Right cardiac atrium (tissue), 5 donors: ENCODE measurements at regions not wholly inside any gene's neighbourhood (a gene's known extent, or its start where the extent isn't known, plus 50 kb on each side); places are given as distances from the start of the nearest gene placed in this dataset.
A peak's percentile ranks its signal among the peaks of the same experiment; 100 is the strongest.
"Not testable (repeated sequence)": the region's sequence is repeated elsewhere in the genome, so short reads cannot be mapped to it uniquely, and the experiment has no call there.

Experiments used
- ATAC-seq, 2 donors: fragments of 200-7000 bp; cut with Tn5 transposase; one replicate each; pipeline versions ENCODE4 v1.8.0 to v1.9.1; 2020; ENCODE audit warnings: moderate library complexity in 2 of 2, mild to moderate bottlenecking in 1 of 2
- DNase-seq, 3 donors: peaks; one replicate each; pipeline ENCODE4 v3.0.0-alpha.2; 2020
- H3K27ac ChIP-seq: one replicate; pipeline ENCODE4 v1.5.1; 2013; ENCODE audit warnings: mild to moderate bottlenecking, low read length, control low read depth, moderate library complexity
- H3K27me3 ChIP-seq: one replicate; pipeline ENCODE4 v1.6.1; 2013; ENCODE audit not compliant: control insufficient read depth, insufficient read depth
- H3K4me1 ChIP-seq: one replicate; pipeline ENCODE4 v1.6.1; 2013; ENCODE audit warnings: low read length; ENCODE audit not compliant: control insufficient read depth, insufficient read depth
- H3K4me3 ChIP-seq: one replicate; pipeline ENCODE4 v1.5.1; 2013; ENCODE audit warnings: low read length, control low read depth
- H3K9me3 ChIP-seq: one replicate; pipeline ENCODE4 v1.6.1; 2013; ENCODE audit warnings: low read length; ENCODE audit not compliant: control insufficient read depth
- WGBS: extraction: QIAGEN DNeasy Blood & Tissue Kit; methylation state at CpG from one replicate; pipeline ENCODE4 v1.1.7; 2013; 5-methylcytosine and 5-hydroxymethylcytosine counted together
- intact Hi-C, 4 donors: fragments of 100-400 bp; cut with DNase I; formaldehyde crosslinking; loops; one replicate each; pipeline versions ENCODE4 v1.11.0 to v1.14.0; 2022 to 2023
- donor health status: healthy with polysubstance abuse.
- donor health status: DM: no; HTN: yes; CAD: no.
- donor health status: DM: no; HTN: no; CAD: no.
- donor health status: DM: no; HTN: yes; CAD: no; lungs with severe emphysema.
- donor health status: DM: yes; HTN: yes; CAD: no.

DNA sequence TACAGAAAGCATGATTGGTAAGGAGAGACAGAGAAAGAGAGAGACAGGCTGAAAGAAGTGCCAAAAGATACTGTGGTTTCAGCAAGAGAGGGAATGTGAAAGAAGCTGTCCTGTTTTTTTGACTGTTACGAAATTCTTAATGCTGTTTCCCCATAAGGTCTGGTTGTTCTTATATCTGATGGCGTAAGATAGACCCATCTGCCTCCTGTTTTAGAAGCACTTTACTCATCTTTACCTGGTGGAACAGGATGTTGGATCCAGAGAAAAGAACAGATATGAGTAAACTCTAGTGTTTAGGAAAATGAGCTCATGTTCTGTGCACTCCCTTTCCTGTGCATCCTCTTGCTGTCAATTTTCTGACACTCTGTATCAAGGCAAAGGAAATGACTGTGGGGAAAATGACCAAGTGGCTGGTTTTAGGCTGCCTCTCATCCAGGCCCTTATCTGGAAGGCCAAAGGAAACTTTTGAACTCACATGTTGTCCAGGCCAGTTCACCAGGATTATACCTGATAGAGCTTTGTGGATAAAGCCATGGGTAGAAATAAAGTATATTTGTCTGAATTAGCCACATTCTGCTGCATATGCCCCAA is 311.7 kb upstream of the HTR2C start:
- intact Hi-C loops = no loop called here

GRCh38 chrX:114270371-114270770 is 313.5 kb upstream of the HTR2C start:
- ATAC-seq, H3K4me1 ChIP-seq, intact Hi-C loops, H3K4me3 ChIP-seq, H3K9me3 ChIP-seq, H3K27me3 ChIP-seq, H3K27ac ChIP-seq: not testable (repeated sequence)
- DNase-seq = peak in 1 of 3 donors; percentile 29
- 92% methylated on average over 13 of the region's 21 CpGs for WGBS

More for the DNA sequence above, 311.7 kb upstream of the HTR2C start:
- H3K9me3 ChIP-seq = no peaks in the 10 kb centered on the region
- ATAC-seq (peak in 1 of 2 donors; percentile 95), DNase-seq (no peak)
- no peak overlapping the region for H3K27ac ChIP-seq
- no peaks in the 10 kb centered on the region for H3K4me1 ChIP-seq
- no peaks in the 10 kb centered on the region for H3K27me3 ChIP-seq
- WGBS = 52% methylated on average over 2 of the region's 2 CpGs
- no peak overlapping the region for H3K4me3 ChIP-seq

- ATAC-seq = no peak
- H3K9me3 ChIP-seq = no peaks in the 10 kb centered on the region
- H3K27me3 ChIP-seq = no peaks in the 10 kb centered on the region
- intact Hi-C loops = no loop called here
- DNase-seq = no peak
- H3K4me3 ChIP-seq = no peak overlapping the region
- H3K27ac ChIP-seq = no peak overlapping the region
- WGBS = 85% methylated on average over 3 of the region's 3 CpGs
- no peaks in the 10 kb centered on the region for H3K4me1 ChIP-seq
Measured at GRCh38 chrX:114268643-114269042, 315.2 kb upstream of the HTR2C start.

- DNase-seq (no peak), ATAC-seq (no peak)
- Histone ChIP-seq H3K9me3 (no peaks in the 10 kb centered on the region), H3K4me1 (no peaks in the 10 kb centered on the region), H3K4me3 (no peak overlapping the region), H3K27ac (no peak overlapping the region), H3K27me3 (no peaks in the 10 kb centered on the region)
- WGBS = 56% methylated on average over 5 of the region's 5 CpGs
- intact Hi-C loops = no loop called here
Measured at GRCh38 chrX:114267142-114267541, 316.7 kb upstream of the HTR2C start.

DNA sequence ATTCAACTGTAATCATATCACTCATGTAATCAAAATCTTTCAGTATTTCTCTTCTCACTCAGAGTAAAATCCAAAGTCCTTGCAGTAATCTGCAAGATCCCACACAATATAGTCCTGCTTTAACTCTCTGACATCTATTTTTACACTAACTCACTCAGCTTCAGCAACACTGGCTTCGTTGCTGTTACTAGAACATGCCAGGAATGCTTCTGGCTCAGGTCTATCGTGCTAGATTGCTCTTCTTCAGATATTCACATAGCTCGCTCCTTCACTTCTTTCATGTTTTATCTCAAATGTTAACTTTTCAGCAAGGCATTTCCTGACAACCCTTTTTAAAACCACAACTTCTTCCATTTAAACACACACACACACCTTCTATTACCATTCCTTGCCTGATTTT is 331.7 kb upstream of the HTR2C start:
- ATAC-seq (no peak), DNase-seq (no peak)
- H3K27me3 ChIP-seq = no peaks in the 10 kb centered on the region
- intact Hi-C loops = no loop called here
- H3K27ac ChIP-seq = no peak overlapping the region
- no peaks in the 10 kb centered on the region for H3K9me3 ChIP-seq
- H3K4me1 ChIP-seq = no peaks in the 10 kb centered on the region
- WGBS = 16% methylated on average over 3 of the region's 3 CpGs
- no peak overlapping the region for H3K4me3 ChIP-seq

GRCh38 chrX:114251575-114251974 is 332.3 kb upstream of the HTR2C start:
- H3K9me3 ChIP-seq = no peaks in the 10 kb centered on the region
- 91% methylated on average over 1 of the region's 1 CpG for WGBS
- no peaks in the 10 kb centered on the region for H3K27me3 ChIP-seq
- intact Hi-C loops = no loop called here
- no peak for DNase-seq
- no peak overlapping the region for H3K4me3 ChIP-seq
- H3K4me1 ChIP-seq = no peaks in the 10 kb centered on the region
- no peak for ATAC-seq
- H3K27ac ChIP-seq = no peak overlapping the region

- 90% methylated on average over 2 of the region's 2 CpGs for WGBS
- H3K4me1 ChIP-seq = no peaks in the 10 kb centered on the region
- H3K27ac ChIP-seq = no peak overlapping the region
- intact Hi-C loops = no loop called here
- DNase-seq (no peak), ATAC-seq (no peak)
- H3K9me3 ChIP-seq = no peaks in the 10 kb centered on the region
- H3K27me3 ChIP-seq = no peaks in the 10 kb centered on the region
- H3K4me3 ChIP-seq = no peak overlapping the region
Measured at GRCh38 chrX:114221445-114221844, 362.4 kb upstream of the HTR2C start.

DNA sequence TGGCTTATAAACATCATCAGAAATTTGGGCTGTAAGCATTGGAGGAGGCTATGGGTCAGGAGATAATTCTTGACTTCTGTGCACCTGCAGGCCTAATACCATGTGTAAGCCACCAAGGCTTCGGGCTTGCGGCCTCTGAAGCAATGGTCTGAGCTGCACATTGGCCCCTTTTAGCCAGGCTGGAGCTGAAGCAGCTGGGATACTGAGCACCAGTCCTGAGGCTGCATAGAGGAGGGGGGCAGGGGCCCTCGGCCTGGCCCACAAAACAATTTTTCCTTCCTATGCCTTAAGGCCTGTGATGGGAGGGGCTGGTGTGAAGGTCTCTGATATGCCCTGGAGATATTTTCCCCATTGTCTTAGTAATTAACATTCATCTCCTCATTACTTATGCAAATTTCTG is 373.0 kb upstream of the HTR2C start:
- DNase-seq (no peak), ATAC-seq (no peak)
- H3K9me3 ChIP-seq = no peaks in the 10 kb centered on the region
- H3K27ac ChIP-seq = no peak overlapping the region
- no peaks in the 10 kb centered on the region for H3K4me1 ChIP-seq
- H3K4me3 ChIP-seq = no peak overlapping the region
- WGBS = 91% methylated on average over 3 of the region's 3 CpGs
- no peaks in the 10 kb centered on the region for H3K27me3 ChIP-seq
- intact Hi-C loops = no loop called here

DNA sequence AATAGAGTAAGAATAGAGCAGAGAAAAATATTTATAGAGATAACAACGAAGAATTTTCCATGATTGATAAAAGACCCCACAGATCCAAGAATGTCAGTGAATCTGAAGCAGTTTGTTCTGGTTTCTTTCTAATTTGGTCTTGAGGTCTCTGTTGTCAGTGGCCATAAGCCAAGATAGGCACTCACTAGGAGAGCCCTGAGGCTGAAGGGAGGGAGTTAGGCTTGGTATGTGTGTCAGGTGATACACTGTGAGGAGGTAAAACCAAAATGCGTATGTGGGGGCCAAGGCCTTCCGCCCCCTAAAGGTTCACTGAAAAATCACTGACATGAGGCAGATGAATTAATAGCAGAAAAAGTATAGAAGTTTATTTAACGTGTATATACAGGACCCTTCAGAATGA is 382.3 kb upstream of the HTR2C start:
- Histone ChIP-seq H3K27ac (no peak overlapping the region), H3K27me3 (no peaks in the 10 kb centered on the region), H3K9me3 (no peaks in the 10 kb centered on the region), H3K4me1 (no peaks in the 10 kb centered on the region), H3K4me3 (no peak overlapping the region)
- intact Hi-C loops = no loop called here
- ATAC-seq (peak in 1 of 2 donors; percentile 55), DNase-seq (no peak)
- whole genome bisulfite sequencing = 69% methylated on average over 4 of the region's 4 CpGs

- ATAC-seq (no peak), DNase-seq (no peak)
- H3K27ac ChIP-seq = no peak overlapping the region
- WGBS = 53% methylated on average over 1 of the region's 1 CpG
- intact Hi-C loops = no loop called here
- no peaks in the 10 kb centered on the region for H3K9me3 ChIP-seq
- H3K27me3 ChIP-seq = no peaks in the 10 kb centered on the region
- H3K4me1 ChIP-seq = no peaks in the 10 kb centered on the region
- no peak overlapping the region for H3K4me3 ChIP-seq
Measured at GRCh38 chrX:114181195-114181594, 402.7 kb upstream of the HTR2C start.

GRCh38 chrX:114178126-114178525 is 405.8 kb upstream of the HTR2C start:
- DNase-seq (no peak), ATAC-seq (no peak)
- Histone ChIP-seq H3K4me3 (no peak overlapping the region), H3K27me3 (no peaks in the 10 kb centered on the region), H3K9me3 (no peaks in the 10 kb centered on the region), H3K27ac (no peak overlapping the region), H3K4me1 (no peaks in the 10 kb centered on the region)
- intact Hi-C loops = no loop called here
- 22% methylated on average over 2 of the region's 2 CpGs for WGBS

- H3K27ac ChIP-seq, H3K4me1 ChIP-seq, DNase-seq, H3K9me3 ChIP-seq, ATAC-seq, H3K27me3 ChIP-seq, intact Hi-C loops, H3K4me3 ChIP-seq: not testable (repeated sequence)
- WGBS = 55% methylated on average over 5 of the region's 5 CpGs
Measured at GRCh38 chrX:114167276-114167675, 416.6 kb upstream of the HTR2C start.
